HG02973 (cell line): ENCODE measurements at regions not wholly inside any gene's neighbourhood (a gene's known extent, or its start where the extent isn't known, plus 50 kb on each side); places are given as distances from the start of the nearest gene placed in this dataset.
"Not testable (repeated sequence)": the region's sequence is repeated elsewhere in the genome, so short reads cannot be mapped to it uniquely, and the experiment has no call there.

Experiments
- ATAC-seq: cut with Tn5 transposase; IDR thresholded peaks from one replicate; pipeline ENCODE4 v1.9.1; 2021; ENCODE audit warnings: moderate library complexity; ENCODE audit not compliant: unreplicated experiment

DNA sequence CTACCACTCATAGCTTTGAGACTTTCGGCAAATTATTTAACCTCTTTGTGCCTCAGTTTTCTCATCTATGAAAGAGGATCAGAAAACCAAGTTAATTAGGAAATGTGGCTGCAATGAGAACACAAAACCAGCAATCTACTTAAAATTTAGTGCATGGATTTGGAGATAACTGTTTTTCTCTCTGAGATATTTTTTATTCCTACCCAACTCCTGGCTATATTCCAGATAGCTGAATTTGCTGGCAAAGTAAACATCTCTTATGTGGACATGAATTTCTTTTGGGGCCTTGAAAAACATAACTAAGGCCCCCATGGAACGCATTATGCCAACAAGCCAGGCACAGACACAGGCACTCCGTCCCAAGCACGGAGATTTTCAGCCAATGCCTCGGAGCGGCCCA lies 53.4 kb upstream of the FOXN3 start:
- ATAC-seq, result no peak

DNA sequence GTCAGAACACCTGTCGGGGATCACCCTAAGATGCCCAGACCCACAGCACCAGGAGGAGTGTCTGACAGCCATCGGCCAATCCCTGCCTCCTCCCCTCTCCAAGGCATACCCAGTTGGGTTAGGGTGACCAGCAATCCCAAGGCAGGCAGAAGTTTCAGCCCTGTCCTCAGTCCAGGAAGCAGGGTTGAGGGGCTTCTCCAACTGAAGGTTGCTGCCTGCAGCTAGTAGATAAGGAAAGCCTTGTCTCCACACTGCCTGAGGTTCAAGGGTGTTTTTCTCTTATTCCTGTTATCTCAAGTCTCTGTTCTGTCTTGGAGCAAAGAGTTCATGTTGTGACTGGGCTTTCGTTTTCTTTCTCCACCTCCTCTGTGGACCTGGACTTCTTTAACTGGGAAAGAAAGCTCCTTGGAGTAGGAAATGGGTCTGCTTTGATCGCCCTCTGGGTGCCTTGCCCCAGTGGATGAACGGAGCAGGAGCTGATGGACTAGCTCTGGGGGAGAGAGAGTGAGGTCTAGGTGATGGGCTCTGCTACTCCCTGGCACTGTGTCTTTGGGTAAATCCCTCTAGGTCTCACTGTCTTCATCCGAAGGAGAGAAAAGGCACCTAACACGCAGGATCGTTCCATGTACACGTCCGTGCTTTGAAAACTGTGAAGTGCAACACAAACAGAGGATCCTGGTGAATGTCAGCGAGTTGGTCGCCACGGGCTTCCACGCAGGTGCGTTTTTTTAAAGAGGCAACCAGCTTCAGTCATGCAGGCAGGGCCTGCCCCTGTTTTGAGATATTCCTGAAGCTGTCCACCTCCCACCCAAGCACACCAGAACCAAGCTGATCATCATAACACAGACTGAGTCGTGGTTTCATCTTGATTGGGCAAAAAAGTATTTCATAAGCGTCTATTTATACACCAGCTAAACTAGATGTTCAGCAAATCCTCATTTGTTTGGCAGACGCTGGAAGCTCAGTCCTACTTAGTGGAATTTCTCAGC lies 52.5 kb upstream of the FOXN3 start:
- ATAC-seq, result no peak

- ATAC-seq, result no peak
Measured at GRCh38 chr14:89468566-89468965, 51.5 kb upstream of the FOXN3 start.

- not testable (repeated sequence) for ATAC-seq
Measured at GRCh38 chr14:89468030-89468429, 51.0 kb upstream of the FOXN3 start.

DNA sequence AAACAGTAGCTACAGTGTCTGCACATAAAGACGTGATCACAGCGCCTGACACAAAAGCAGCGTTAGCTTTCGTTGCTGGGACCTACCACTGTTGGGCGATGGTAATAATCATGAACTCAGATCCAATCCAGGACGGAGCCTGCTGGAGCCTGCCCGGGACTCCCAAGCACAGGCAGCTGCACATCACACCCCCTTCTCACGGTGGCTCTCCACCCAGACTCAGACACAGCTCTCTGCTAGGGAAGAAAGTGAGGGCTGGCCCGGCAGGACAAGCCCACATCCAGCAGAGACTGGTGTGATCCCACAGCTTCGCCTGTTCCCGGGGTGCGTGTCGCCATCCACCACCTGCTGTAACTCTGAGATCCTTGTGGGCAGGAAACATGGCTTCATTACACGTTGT lies 49.9 kb upstream of the FOXN3 start:
- no peak for ATAC-seq
